PFSK-1 (cell line): ENCODE measurements at regions not wholly inside any gene's neighbourhood (a gene's known extent, or its start where the extent isn't known, plus 50 kb on each side); places are given as distances from the start of the nearest gene placed in this dataset.

Experiments used
- SIN3A ChIP-seq: IDR thresholded peaks from 2 replicates; pipeline ENCODE4 v1.6.1; 2012; ENCODE audit warnings: mild to moderate bottlenecking, low read length, moderate library complexity, borderline replicate concordance; ENCODE audit not compliant: insufficient read depth
- TAF1 ChIP-seq: IDR thresholded peaks from 2 replicates; pipeline ENCODE4 v1.6.1; 2012; ENCODE audit warnings: low read length, control low read depth, borderline replicate concordance; ENCODE audit not compliant: insufficient read depth

DNA sequence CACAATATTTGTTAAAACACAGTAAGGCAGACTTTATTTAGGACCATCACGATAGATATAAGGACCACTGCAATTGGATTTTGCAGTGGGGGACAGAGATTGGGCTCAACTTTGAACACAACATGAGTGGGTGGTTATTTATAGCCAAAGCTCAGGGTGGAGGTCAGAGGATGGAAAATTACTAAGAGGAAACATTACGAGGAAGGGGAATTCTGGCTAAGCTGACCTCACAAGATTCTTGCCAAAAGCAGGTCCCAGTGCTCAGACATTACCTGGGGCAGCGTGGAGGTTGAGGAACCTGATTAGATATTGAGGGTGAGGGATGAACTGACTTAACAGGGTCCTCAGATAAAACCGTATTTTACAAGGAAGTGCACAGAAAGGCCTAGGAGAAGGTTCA lies 88.9 kb upstream of the NBEA start:
- TF ChIP-seq TAF1: no peak
- no peak for TF ChIP-seq SIN3A
